K562 (cell line): ENCODE measurements at regions not wholly inside any gene's neighbourhood (a gene's known extent, or its start where the extent isn't known, plus 50 kb on each side); places are given as distances from the start of the nearest gene placed in this dataset.

Source experiments
- ATAC-seq: fragments of 200-7000 bp; cut with Tn5 transposase; 3 replicates; pipeline ENCODE4 v1.9.1; 2020; ENCODE audit warnings: moderate library complexity
- BruUV-seq: library from RNA; stranded (reverse); fragments of 400-500 nt; replicated peaks from 2 replicates; lab custom pipeline; 2021; lab: Mats Ljungman, UMichigan
- CTCF ChIA-PET: fragments of 300-600 bp; formaldehyde crosslinking; extraction: SDS; loops from one replicate; lab custom pipeline; 2021; ENCODE audit warnings: low intra/inter-chr PET ratio; lab: Yijun Ruan, JAX
- POLR2A ChIA-PET: fragments of 300-600, 350-650 bp; sonication (Branson Sonifier 250); formaldehyde crosslinking; extraction: SDS; loops from one replicate; lab custom pipeline; 2021; ENCODE audit warnings: antibody characterized with exemption, inconsistent platforms; lab: Yijun Ruan, JAX
- DNase-seq, 4 experiments: peaks; one replicate each; pipeline versions ENCODE4 v3.0.0 to v3.0.0-alpha.2; 2011 to 2018; ENCODE audit warnings: low spot score in 3 of 4, mixed read lengths in 3 of 4; ENCODE audit errors: extremely low read depth in 1 of 4
- FAIRE-seq: peaks from 2 replicates; lab custom pipeline; 2011; peaks lifted over from hg19 to GRCh38; lab: Jason Lieb, UNC
- H2AFZ ChIP-seq: 2 replicates; pipeline ENCODE4 v1.6.0; 2011; ENCODE audit warnings: low read depth, low read length, control low read depth, inconsistent platforms
- H3K27ac ChIP-seq: fragments of 200-600 bp; 3 replicates; pipeline ENCODE4 v1.8.0; 2011; ENCODE audit warnings: low read depth, mild to moderate bottlenecking, control low read depth, inconsistent platforms, low read length, moderate library complexity, mixed read lengths; ENCODE audit errors: extremely low read depth
- H3K27me3 ChIP-seq, 2 experiments: fragments of 300-600 bp in 1 of 2; 2 replicates in 1 of 2; 3 replicates in 1 of 2; pipeline versions ENCODE4 v1.6.0 to v1.8.0; 2011; ENCODE audit warnings: inconsistent platforms in 2 of 2, low read length in 2 of 2, mild to moderate bottlenecking in 1 of 2, mixed read lengths in 1 of 2, moderate library complexity in 1 of 2; ENCODE audit not compliant: control insufficient read depth in 2 of 2, insufficient read depth in 2 of 2
- H3K36me3 ChIP-seq: fragments of 300-600 bp; 3 replicates; pipeline ENCODE4 v1.8.0; 2011; ENCODE audit warnings: mild to moderate bottlenecking, low read length, inconsistent platforms; ENCODE audit not compliant: control insufficient read depth, insufficient read depth
- H3K4me1 ChIP-seq, 2 experiments: fragments of 200-600 bp in 1 of 2; replicated peaks in 1 of 2; 2 replicates in 1 of 2; 3 replicates in 1 of 2; pipeline versions ENCODE4 v1.5.1 to v1.8.0; 2011; ENCODE audit warnings: inconsistent platforms in 2 of 2, low read length in 2 of 2, mild to moderate bottlenecking in 1 of 2, mixed read lengths in 1 of 2, moderate library complexity in 1 of 2; ENCODE audit not compliant: control insufficient read depth in 2 of 2, insufficient read depth in 2 of 2
- H3K4me2 ChIP-seq: 2 replicates; pipeline ENCODE4 v1.6.1; 2011; ENCODE audit warnings: low read length, control low read depth, inconsistent platforms, mixed read lengths; ENCODE audit not compliant: insufficient read depth
- H3K4me3 ChIP-seq: fragments of 200-600 bp; sonication (generic), shearing (Covaris generic); 2 replicates; pipeline ENCODE4 v1.5.1; 2016; ENCODE audit warnings: control low read depth, inconsistent platforms
- H3K79me2 ChIP-seq: fragments of 200-600 bp; 3 replicates; pipeline ENCODE4 v1.8.0; 2011; ENCODE audit warnings: low read length, inconsistent platforms; ENCODE audit not compliant: control insufficient read depth, insufficient read depth
- H3K9ac ChIP-seq, 2 experiments: 2 replicates each; pipeline versions ENCODE4 v1.6.0 to v1.6.1; 2011; ENCODE audit warnings: low read depth in 2 of 2, low read length in 2 of 2, control low read depth in 1 of 2, inconsistent platforms in 1 of 2, mild to moderate bottlenecking in 1 of 2, mixed read lengths in 1 of 2; ENCODE audit not compliant: insufficient read depth in 1 of 2
- H3K9me1 ChIP-seq: one replicate; pipeline ENCODE4 v1.6.0; 2011; ENCODE audit warnings: inconsistent platforms, mild to moderate bottlenecking, low read length, moderate library complexity; ENCODE audit not compliant: control insufficient read depth, insufficient read depth
- H3K9me3 ChIP-seq: replicated peaks from 2 replicates; pipeline ENCODE4 v1.5.1; 2011; ENCODE audit warnings: low read depth, low read length, inconsistent platforms; ENCODE audit not compliant: control insufficient read depth, insufficient read depth
- H4K20me1 ChIP-seq: replicated peaks from 2 replicates; pipeline ENCODE4 v1.6.1; 2011; ENCODE audit warnings: low read length, inconsistent platforms, mixed read lengths; ENCODE audit not compliant: control insufficient read depth, insufficient read depth
- ATF4 ChIP-seq: fragments of 450-650 bp; formaldehyde crosslinking; IDR thresholded peaks from 2 replicates; pipeline ENCODE4 v1.4.0; 2022; ENCODE audit warnings: mild to moderate bottlenecking, moderate library complexity
- CAMTA2 ChIP-seq: fragments of 250-450 bp; sonication (Bioruptor Pico); conservative IDR thresholded peaks from 2 replicates; pipeline ENCODE4 v1.5.1; 2022
- CBFB ChIP-seq: sonication (generic); formaldehyde crosslinking; IDR thresholded peaks from 2 replicates; pipeline ENCODE4 v1.4.0; 2020; ENCODE audit warnings: mild to moderate bottlenecking, missing genetic modification reagents
- HNRNPLL ChIP-seq: fragments of 200-400 bp; formaldehyde crosslinking; IDR thresholded peaks from 2 replicates; pipeline ENCODE4 v1.6.1; 2017; ENCODE audit warnings: low read length, low read depth, mild to moderate bottlenecking; ENCODE audit not compliant: poor library complexity, severe bottlenecking
- SMARCC2 ChIP-seq: fragments of 450-650 bp; IDR thresholded peaks from 2 replicates; pipeline ENCODE4 v1.6.1; 2017; ENCODE audit warnings: antibody characterized with exemption, moderate library complexity, mild to moderate bottlenecking, low read depth
- WGBS: fragments of 100-300 bp; shearing (Covaris generic); methylation state at CpG from one replicate; pipeline ENCODE4 v1.1.6; 2016; ENCODE audit warnings: low coverage, mixed read lengths; ENCODE audit not compliant: insufficient coverage; ENCODE audit errors: missing lambda C conversion rate; 5-methylcytosine and 5-hydroxymethylcytosine counted together
- in situ Hi-C: fragments of 300-500 bp; cut with MboI; formaldehyde crosslinking; loops from 4 replicates; pipeline ENCODE4 v1.15.0; 2018; ENCODE audit warnings: inconsistent platforms, mixed read lengths
- intact Hi-C: fragments of 100-400 bp; cut with micrococcal nuclease; formaldehyde crosslinking; loops from 2 replicates; pipeline ENCODE4 v1.14.2; 2022

- ChIA-PET POLR2A (no interaction called here), CTCF (no interaction called here)
- TF ChIP-seq CAMTA2 (CRISPR knock-in tag) (no peak), SMARCC2 (no peak), HNRNPLL (no peak), CBFB (CRISPR knock-in tag) (no peak), ATF4 (no peak)
- no peaks in the 10 kb centered on the region for H4K20me1 ChIP-seq
- FAIRE-seq (no peak), ATAC-seq (no peak), DNase-seq (no peak)
- H3K79me2 ChIP-seq = no peaks in the 10 kb centered on the region
- H3K4me2 ChIP-seq = no peak overlapping the region
- no peaks in the 10 kb centered on the region for H3K27me3 ChIP-seq
- no peak overlapping the region for H2AFZ ChIP-seq
- no peak overlapping the region for H3K4me3 ChIP-seq
- no peaks in the 10 kb centered on the region for H3K4me1 ChIP-seq
- BruUV-seq = no TSS peak
- in situ Hi-C loops = no loop called here
- no peak overlapping the region for H3K27ac ChIP-seq
- under 1% methylated on average over 9 of the region's 9 CpGs for WGBS
- no peaks in the 10 kb centered on the region for H3K36me3 ChIP-seq
- no peaks in the 10 kb centered on the region for H3K9me3 ChIP-seq
- intact Hi-C loops = no loop called here
- no peak overlapping the region for H3K9ac ChIP-seq
- no peaks in the 10 kb centered on the region for H3K9me1 ChIP-seq
Measured at GRCh38 chr16:51543971-51544370, 392.9 kb upstream of the SALL1 start.
